Peyer's patch (tissue), 4 donors: ENCODE measurements at regions not wholly inside any gene's neighbourhood (a gene's known extent, or its start where the extent isn't known, plus 50 kb on each side); places are given as distances from the start of the nearest gene placed in this dataset.

Experiments used
- CTCF ChIP-seq, 6 experiments: fragments of 450-650 bp in 4 of 6; fragments of 200-600 bp in 2 of 6; sonication (generic) in 1 of 6; IDR thresholded peaks; one replicate each; pipeline ENCODE4 v1.5.1; 2017 to 2019; ENCODE audit warnings: antibody characterized with exemption in 6 of 6, mild to moderate bottlenecking in 3 of 6, moderate library complexity in 1 of 6
- POLR2A ChIP-seq, 2 donors: fragments of 450-650 bp; IDR thresholded peaks; one replicate each; pipeline ENCODE4 v1.5.1; 2017; ENCODE audit warnings: antibody characterized with exemption in 2 of 2, mild to moderate bottlenecking in 2 of 2, moderate library complexity in 2 of 2

DNA sequence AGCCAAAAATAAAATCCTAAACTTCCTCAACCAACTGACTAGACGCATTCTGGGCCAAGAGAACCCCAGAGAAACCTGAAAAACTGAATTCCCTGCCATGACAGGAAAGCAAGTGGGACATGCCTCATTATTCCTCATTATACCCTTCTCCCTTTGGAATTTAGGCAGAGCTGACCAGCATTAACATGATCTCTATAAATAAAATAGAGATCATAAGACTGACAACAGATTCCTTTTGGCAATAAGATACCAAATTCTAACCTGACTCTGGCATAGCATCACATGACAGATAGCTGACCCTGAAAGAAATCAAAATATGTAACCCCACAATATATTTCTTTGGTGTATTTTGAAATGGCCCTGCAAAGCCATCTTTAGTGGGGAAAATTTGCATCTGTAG is 277.8 kb upstream of the SLC14A2 start:
- TF ChIP-seq POLR2A (IDR thresholded peaks at IDR 0.05) (no peak), CTCF (IDR thresholded peaks at IDR 0.05) (no peak)
